ENCODE measurements at regions not wholly inside any gene's neighbourhood (a gene's known extent, or its start where the extent isn't known, plus 50 kb on each side); places are given as distances from the start of the nearest gene placed in this dataset.

DNA sequence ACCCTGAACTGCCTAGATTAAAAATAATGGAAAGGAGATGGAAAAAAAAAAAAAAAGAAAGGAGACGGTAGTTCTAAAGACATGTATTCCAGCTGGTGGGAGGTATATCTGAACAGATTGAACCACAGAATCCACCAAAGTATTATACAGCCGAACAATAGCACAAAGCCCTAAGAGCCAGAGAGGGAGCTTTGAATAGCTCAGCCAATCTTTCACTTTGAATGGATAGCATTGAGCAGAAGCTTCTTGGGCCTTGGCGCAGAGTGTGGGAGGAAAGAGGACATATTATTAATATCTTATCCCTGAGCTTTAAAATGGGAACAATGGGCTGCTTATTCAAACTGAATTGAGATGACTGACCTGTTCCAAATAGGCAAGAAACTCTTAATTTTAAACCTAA is 147.8 kb upstream of the PAQR3 start:
- H3K27me3 ChIP-seq (ENCODE audit: insufficient read depth, low read length, poor library complexity, severe bottlenecking) = no peaks in the 10 kb centered on the region
- Mint-ChIP-seq H3K4me3 (no peak overlapping the region), H3K4me1 (no peaks in the 10 kb centered on the region), H3K27me3 (peaks cover 0 to 3% of the 10 kb centered on the region in 2 donors), H3K36me3 (no peaks in the 10 kb centered on the region), H3K27ac (no peak overlapping the region), H3K9me3 (peaks cover 2 to 11% (median 7%) of the 10 kb centered on the region in 5 donors)
- no peaks in the 10 kb centered on the region for H3K9me3 ChIP-seq (ENCODE audit: low read length)
- no peak overlapping the region for H3K4me3 ChIP-seq (ENCODE audit: low read length)
- no peak for DNase-seq
- H3K4me1 ChIP-seq (ENCODE audit: insufficient read depth, low read length) = no peaks in the 10 kb centered on the region
- no peaks in the 10 kb centered on the region for H3K36me3 ChIP-seq (ENCODE audit: insufficient read depth, low read length)
- CTCF ChIA-PET = no interaction called here
- POLR2A ChIA-PET = no interaction called here
- H3K27ac ChIP-seq (ENCODE audit: low read depth, low read length) = no peak overlapping the region

DNA sequence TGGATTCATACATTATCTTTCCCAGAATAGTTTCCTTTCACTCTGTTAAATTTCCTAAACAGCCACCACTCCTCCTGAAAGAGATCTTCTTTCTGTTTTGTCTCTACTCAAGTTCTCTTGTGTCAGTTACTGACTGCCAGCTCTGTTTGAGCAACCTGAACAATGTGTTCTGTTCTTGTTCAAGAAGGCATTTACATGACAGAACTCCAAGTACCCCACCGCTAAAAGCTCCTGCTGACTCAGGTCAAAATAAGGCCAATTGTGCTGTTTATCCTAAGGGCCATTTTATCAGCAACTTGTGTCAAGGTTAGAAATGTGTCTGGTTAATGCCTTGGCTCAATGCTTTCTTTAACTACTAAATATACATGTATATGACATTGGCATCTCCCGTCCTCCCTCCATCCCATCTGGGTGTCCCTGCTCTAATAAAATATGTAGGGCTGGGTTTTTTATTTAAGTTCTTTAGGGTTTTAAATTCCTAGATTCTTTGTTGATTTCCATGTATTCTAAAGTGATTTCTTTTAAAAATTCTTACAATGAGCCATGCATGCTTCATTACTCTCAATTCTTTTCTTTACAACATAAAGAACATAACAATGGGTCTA is 144.3 kb upstream of the PAQR3 start:
- peaks cover 2 to 14% (median 10%) of the 10 kb centered on the region in 5 donors for H3K9me3 Mint-ChIP-seq
- no peaks in the 10 kb centered on the region for H3K9me3 ChIP-seq (ENCODE audit: low read length)
- H3K27me3 Mint-ChIP-seq = peaks cover 0 to 3% of the 10 kb centered on the region in 2 donors
- ChIA-PET CTCF (no interaction called here), POLR2A (no interaction called here)
- H3K4me3 Mint-ChIP-seq = no peak overlapping the region
- H3K4me1 Mint-ChIP-seq = no peaks in the 10 kb centered on the region
- no peaks in the 10 kb centered on the region for H3K27me3 ChIP-seq (ENCODE audit: insufficient read depth, low read length, poor library complexity, severe bottlenecking)
- DNase-seq = no peak
- no peak overlapping the region for H3K27ac ChIP-seq (ENCODE audit: low read depth, low read length)
- no peaks in the 10 kb centered on the region for H3K36me3 Mint-ChIP-seq
- no peaks in the 10 kb centered on the region for H3K4me1 ChIP-seq (ENCODE audit: insufficient read depth, low read length)
- no peak overlapping the region for H3K27ac Mint-ChIP-seq
- H3K36me3 ChIP-seq (ENCODE audit: insufficient read depth, low read length) = no peaks in the 10 kb centered on the region
- H3K4me3 ChIP-seq (ENCODE audit: low read length) = no peak overlapping the region

DNA sequence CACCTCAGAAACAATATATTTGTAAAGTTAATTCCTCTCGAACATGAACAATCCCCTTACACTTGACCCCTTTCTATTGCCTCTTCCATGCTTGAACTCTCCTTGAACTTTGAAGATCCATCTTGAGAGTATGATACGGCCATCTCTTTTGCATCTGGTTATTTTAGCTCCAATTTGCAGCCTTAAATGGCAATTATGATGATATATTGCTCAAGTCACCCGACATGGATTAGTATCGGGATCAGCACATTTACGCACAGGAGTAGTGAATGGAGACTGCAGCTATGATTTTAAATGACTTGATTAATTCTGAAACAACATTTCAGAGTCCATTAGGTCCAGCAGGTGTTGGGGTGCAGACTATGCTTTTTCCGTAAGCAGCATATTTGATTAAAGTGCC is 143.8 kb upstream of the PAQR3 start:
- DNase-seq = no peak
- H3K36me3 Mint-ChIP-seq = no peaks in the 10 kb centered on the region
- POLR2A ChIA-PET = no interaction called here
- CTCF ChIA-PET = no interaction called here
- Histone ChIP-seq H3K36me3 (ENCODE audit: insufficient read depth, low read length) (no peaks in the 10 kb centered on the region), H3K4me1 (ENCODE audit: insufficient read depth, low read length) (no peaks in the 10 kb centered on the region), H3K27me3 (ENCODE audit: insufficient read depth, low read length, poor library complexity, severe bottlenecking) (no peaks in the 10 kb centered on the region), H3K27ac (ENCODE audit: low read depth, low read length) (no peak overlapping the region), H3K9me3 (ENCODE audit: low read length) (no peaks in the 10 kb centered on the region), H3K4me3 (ENCODE audit: low read length) (no peak overlapping the region)
- H3K4me3 Mint-ChIP-seq = no peak overlapping the region
- peaks cover 0 to 3% of the 10 kb centered on the region in 2 donors for H3K27me3 Mint-ChIP-seq
- no peaks in the 10 kb centered on the region for H3K4me1 Mint-ChIP-seq
- H3K9me3 Mint-ChIP-seq = peaks cover 2 to 15% (median 10%) of the 10 kb centered on the region in 5 donors
- no peak overlapping the region for H3K27ac Mint-ChIP-seq

DNA sequence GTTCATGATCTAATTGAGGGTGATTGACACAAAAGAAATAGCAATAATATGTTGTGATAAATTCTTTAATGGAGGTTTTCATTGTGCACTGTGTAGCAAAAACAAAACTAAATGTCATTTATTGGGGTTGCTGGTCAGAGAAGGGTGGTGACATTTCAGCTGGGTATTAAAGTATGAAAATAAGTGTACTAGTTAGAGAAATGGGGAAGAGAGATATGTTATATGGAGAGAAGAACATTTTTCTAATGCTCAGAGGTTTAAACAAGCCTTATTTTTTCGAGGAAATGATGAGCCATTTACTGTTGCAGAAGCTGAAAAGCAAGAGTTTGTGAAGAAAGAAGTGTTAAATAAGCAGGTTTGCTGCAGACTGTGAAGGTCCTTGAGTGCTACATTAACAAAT is 142.7 kb upstream of the PAQR3 start:
- H3K27ac Mint-ChIP-seq = no peak overlapping the region
- no peaks in the 10 kb centered on the region for H3K4me1 Mint-ChIP-seq
- peaks cover 0 to 1% (median 0%) of the 10 kb centered on the region in 3 donors for H3K36me3 Mint-ChIP-seq
- DNase-seq = no peak
- peaks cover 2 to 17% (median 14%) of the 10 kb centered on the region in 5 donors for H3K9me3 Mint-ChIP-seq
- peaks cover 0 to 3% of the 10 kb centered on the region in 2 donors for H3K27me3 Mint-ChIP-seq
- Histone ChIP-seq H3K36me3 (ENCODE audit: insufficient read depth, low read length) (no peaks in the 10 kb centered on the region), H3K4me1 (ENCODE audit: insufficient read depth, low read length) (no peaks in the 10 kb centered on the region), H3K9me3 (ENCODE audit: low read length) (no peaks in the 10 kb centered on the region), H3K4me3 (ENCODE audit: low read length) (no peak overlapping the region), H3K27ac (ENCODE audit: low read depth, low read length) (no peak overlapping the region), H3K27me3 (ENCODE audit: insufficient read depth, low read length, poor library complexity, severe bottlenecking) (no peaks in the 10 kb centered on the region)
- H3K4me3 Mint-ChIP-seq = no peak overlapping the region
- ChIA-PET CTCF (no interaction called here), POLR2A (no interaction called here)

DNA sequence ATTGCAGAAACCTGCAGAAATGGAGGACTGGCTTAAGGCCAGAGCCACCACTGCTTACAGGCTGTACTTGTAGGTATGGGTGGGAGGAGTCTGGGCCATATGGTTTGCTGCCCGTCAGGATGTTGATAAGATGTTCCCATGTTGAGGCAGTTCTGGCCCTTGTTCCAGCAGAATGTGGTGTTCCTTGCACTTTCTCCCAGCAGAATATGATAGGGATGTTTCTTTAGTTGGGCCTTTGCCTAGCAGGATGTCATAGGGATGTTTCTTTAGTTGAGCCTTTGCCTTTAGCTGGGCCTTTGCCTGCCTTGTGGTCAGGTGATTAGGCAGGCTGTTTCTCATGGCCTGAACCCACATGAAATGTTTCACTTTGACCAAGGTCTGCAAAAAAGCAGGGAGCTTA is 139.1 kb upstream of the PAQR3 start:
- Mint-ChIP-seq H3K27ac (no peak overlapping the region), H3K36me3 (peaks cover 0 to 1% (median 0%) of the 10 kb centered on the region in 3 donors), H3K4me3 (no peak overlapping the region), H3K27me3 (no peaks in the 10 kb centered on the region), H3K4me1 (no peaks in the 10 kb centered on the region), H3K9me3 (peaks cover 2 to 34% (median 8%) of the 10 kb centered on the region in 5 donors)
- ChIA-PET CTCF (no interaction called here), POLR2A (no interaction called here)
- no peaks in the 10 kb centered on the region for H3K9me3 ChIP-seq (ENCODE audit: low read length)
- H3K4me3 ChIP-seq (ENCODE audit: low read length) = no peak overlapping the region
- H3K27ac ChIP-seq (ENCODE audit: low read depth, low read length) = no peak overlapping the region
- no peak for DNase-seq
- H3K27me3 ChIP-seq (ENCODE audit: insufficient read depth, low read length, poor library complexity, severe bottlenecking) = no peaks in the 10 kb centered on the region
- H3K4me1 ChIP-seq (ENCODE audit: insufficient read depth, low read length) = no peaks in the 10 kb centered on the region
- no peaks in the 10 kb centered on the region for H3K36me3 ChIP-seq (ENCODE audit: insufficient read depth, low read length)

DNA sequence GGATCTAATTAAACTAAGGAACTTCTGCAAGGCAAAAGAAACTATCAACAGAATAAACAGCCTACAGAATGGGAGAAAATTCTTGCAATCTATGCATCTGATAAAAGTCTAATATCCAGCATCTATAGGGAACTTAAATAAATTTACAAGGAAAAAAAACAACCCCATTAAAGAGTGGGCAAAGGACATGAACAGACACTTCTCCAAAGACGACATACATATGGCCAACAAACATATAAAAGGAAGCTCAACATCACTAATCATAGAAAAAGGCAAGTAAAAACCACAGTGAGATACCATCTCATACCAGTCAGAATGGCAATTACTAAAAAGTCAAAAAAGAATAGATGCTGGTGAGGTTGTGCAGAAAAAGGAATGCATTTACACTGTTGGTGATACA is 134.8 kb upstream of the PAQR3 start:
- no peaks in the 10 kb centered on the region for H3K4me1 Mint-ChIP-seq
- Histone ChIP-seq H3K36me3 (ENCODE audit: insufficient read depth, low read length) (no peaks in the 10 kb centered on the region), H3K27me3 (ENCODE audit: insufficient read depth, low read length, poor library complexity, severe bottlenecking) (no peaks in the 10 kb centered on the region), H3K9me3 (ENCODE audit: low read length) (no peaks in the 10 kb centered on the region), H3K27ac (ENCODE audit: low read depth, low read length) (no peak overlapping the region), H3K4me1 (ENCODE audit: insufficient read depth, low read length) (no peaks in the 10 kb centered on the region), H3K4me3 (ENCODE audit: low read length) (no peak overlapping the region)
- H3K36me3 Mint-ChIP-seq = peaks cover 0 to 1% (median 0%) of the 10 kb centered on the region in 3 donors
- H3K4me3 Mint-ChIP-seq = no peak overlapping the region
- no peak for DNase-seq
- ChIA-PET POLR2A (no interaction called here), CTCF (no interaction called here)
- no peak overlapping the region for H3K27ac Mint-ChIP-seq
- peaks cover 5 to 28% (median 7%) of the 10 kb centered on the region in 5 donors for H3K9me3 Mint-ChIP-seq
- no peaks in the 10 kb centered on the region for H3K27me3 Mint-ChIP-seq

DNA sequence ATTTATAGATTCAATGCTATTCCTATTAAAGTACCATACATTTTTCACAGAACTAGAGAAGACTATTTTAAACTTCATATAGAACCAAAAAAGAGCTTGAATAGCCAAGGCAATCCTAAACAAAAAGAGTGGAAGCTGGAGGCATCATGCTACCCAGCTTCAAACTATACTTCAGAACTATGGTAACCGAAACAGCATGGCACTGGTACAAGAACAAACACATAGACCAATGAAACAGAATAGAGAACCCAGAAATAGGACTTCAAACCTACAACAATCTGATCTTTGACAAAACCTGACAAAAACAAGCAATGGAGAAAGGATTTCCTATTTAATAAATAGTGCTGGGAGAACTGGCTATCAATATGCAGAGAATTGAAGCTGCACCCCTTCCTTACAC is 134.2 kb upstream of the PAQR3 start:
- H3K4me1 Mint-ChIP-seq = no peaks in the 10 kb centered on the region
- Histone ChIP-seq H3K27me3 (ENCODE audit: insufficient read depth, low read length, poor library complexity, severe bottlenecking) (no peaks in the 10 kb centered on the region), H3K4me1 (ENCODE audit: insufficient read depth, low read length) (no peaks in the 10 kb centered on the region), H3K4me3 (ENCODE audit: low read length) (no peak overlapping the region), H3K9me3 (ENCODE audit: low read length) (no peaks in the 10 kb centered on the region), H3K36me3 (ENCODE audit: insufficient read depth, low read length) (no peaks in the 10 kb centered on the region), H3K27ac (ENCODE audit: low read depth, low read length) (no peak overlapping the region)
- peaks cover 0 to 1% (median 0%) of the 10 kb centered on the region in 3 donors for H3K36me3 Mint-ChIP-seq
- H3K27me3 Mint-ChIP-seq = no peaks in the 10 kb centered on the region
- peaks cover 5 to 28% (median 7%) of the 10 kb centered on the region in 5 donors for H3K9me3 Mint-ChIP-seq
- H3K4me3 Mint-ChIP-seq = no peak overlapping the region
- ChIA-PET CTCF (no interaction called here), POLR2A (no interaction called here)
- no peak overlapping the region for H3K27ac Mint-ChIP-seq
- DNase-seq = no peak

DNA sequence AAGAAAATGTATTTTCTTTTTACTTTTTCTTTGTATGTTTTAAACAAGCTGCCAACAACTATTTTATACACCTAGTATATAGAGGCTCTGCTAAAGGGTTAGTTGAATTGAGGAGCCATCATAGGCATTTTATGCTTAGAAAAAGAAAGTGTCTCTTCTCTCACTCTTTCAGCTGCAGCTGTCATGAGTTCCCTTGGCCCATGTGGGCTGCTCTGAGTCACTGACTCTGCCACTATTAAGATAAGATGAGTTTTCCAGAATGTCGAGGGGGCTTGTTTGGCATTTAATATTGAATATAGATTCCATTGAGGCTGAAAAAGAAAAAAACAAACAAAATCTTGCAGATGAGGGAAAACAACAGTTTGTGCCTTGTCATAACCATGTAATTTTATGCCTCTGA is 126.0 kb upstream of the PAQR3 start:
- ChIA-PET CTCF (no interaction called here), POLR2A (no interaction called here)
- H3K4me3 ChIP-seq (ENCODE audit: low read length) = no peak overlapping the region
- no peaks in the 10 kb centered on the region for H3K36me3 ChIP-seq (ENCODE audit: insufficient read depth, low read length)
- H3K9me3 ChIP-seq (ENCODE audit: low read length) = no peaks in the 10 kb centered on the region
- Mint-ChIP-seq H3K4me1 (no peaks in the 10 kb centered on the region), H3K36me3 (no peaks in the 10 kb centered on the region), H3K9me3 (peaks cover 0 to 8% (median 0%) of the 10 kb centered on the region in 5 donors), H3K27me3 (peaks cover 0 to 4% of the 10 kb centered on the region in 2 donors), H3K27ac (no peak overlapping the region), H3K4me3 (no peak overlapping the region)
- no peak overlapping the region for H3K27ac ChIP-seq (ENCODE audit: low read depth, low read length)
- no peaks in the 10 kb centered on the region for H3K27me3 ChIP-seq (ENCODE audit: insufficient read depth, low read length, poor library complexity, severe bottlenecking)
- H3K4me1 ChIP-seq (ENCODE audit: insufficient read depth, low read length) = no peaks in the 10 kb centered on the region
- DNase-seq = no peak

DNA sequence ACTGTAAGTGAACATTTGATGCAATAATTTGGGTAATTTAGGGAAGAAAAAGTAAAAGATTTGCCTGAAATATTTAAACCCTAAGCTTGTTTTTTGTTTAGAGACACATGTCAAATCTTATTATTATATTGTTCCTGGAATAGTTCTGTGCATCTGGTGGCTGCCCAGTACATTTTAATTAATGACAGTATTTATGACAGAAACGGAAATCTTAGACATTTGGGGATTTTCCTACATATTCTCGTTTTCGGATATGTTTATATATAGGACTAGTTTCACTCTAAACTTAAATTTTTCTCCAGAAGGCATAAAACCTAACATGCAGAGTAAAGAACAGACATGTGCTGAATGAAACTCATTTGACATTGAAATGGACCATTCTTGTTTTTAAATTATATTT is 125.6 kb upstream of the PAQR3 start:
- Histone ChIP-seq H3K36me3 (ENCODE audit: insufficient read depth, low read length) (no peaks in the 10 kb centered on the region), H3K27ac (ENCODE audit: low read depth, low read length) (no peak overlapping the region), H3K4me1 (ENCODE audit: insufficient read depth, low read length) (no peaks in the 10 kb centered on the region), H3K4me3 (ENCODE audit: low read length) (no peak overlapping the region), H3K9me3 (ENCODE audit: low read length) (no peaks in the 10 kb centered on the region), H3K27me3 (ENCODE audit: insufficient read depth, low read length, poor library complexity, severe bottlenecking) (no peaks in the 10 kb centered on the region)
- Mint-ChIP-seq H3K9me3 (peaks cover 0 to 8% (median 0%) of the 10 kb centered on the region in 5 donors), H3K27ac (no peak overlapping the region), H3K4me3 (no peak overlapping the region), H3K4me1 (no peaks in the 10 kb centered on the region), H3K27me3 (peaks cover 0 to 4% of the 10 kb centered on the region in 2 donors), H3K36me3 (no peaks in the 10 kb centered on the region)
- DNase-seq = no peak
- POLR2A ChIA-PET = no interaction called here
- CTCF ChIA-PET = no interaction called here
